GM21367 (cell line): ENCODE measurements at regions not wholly inside any gene's neighbourhood (a gene's known extent, or its start where the extent isn't known, plus 50 kb on each side); places are given as distances from the start of the nearest gene placed in this dataset.

Experiments used
- ATAC-seq: cut with Tn5 transposase; IDR thresholded peaks from one replicate; pipeline ENCODE4 v1.9.1; 2021; ENCODE audit not compliant: unreplicated experiment

GRCh38 chr5:124341066-124341858, 405.2 kb downstream of the ZNF608 start:
- peak; percentile 41 for ATAC-seq

DNA sequence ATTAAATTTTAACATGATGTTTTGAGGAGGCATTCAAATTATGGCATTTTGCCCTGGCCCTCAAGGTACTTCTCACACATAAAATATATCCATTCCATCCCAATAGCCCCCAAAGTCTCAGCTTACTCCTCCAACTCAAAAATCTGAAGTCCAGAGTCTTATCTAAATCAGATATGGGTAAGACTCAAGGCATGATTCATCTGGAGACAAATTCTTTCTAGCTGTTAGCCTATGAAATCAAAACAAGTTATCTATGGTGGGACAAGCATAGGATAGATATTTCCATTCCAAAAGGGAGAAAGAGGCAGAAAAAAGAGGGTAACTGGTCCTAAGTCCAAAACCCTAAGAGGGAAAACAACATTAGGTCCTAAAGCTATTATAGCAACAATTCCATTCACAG, 408.4 kb downstream of the ZNF608 start:
- ATAC-seq, result no peak

GRCh38 chr5:124333298-124333979, 413.0 kb downstream of the ZNF608 start:
- ATAC-seq, result no peak

DNA sequence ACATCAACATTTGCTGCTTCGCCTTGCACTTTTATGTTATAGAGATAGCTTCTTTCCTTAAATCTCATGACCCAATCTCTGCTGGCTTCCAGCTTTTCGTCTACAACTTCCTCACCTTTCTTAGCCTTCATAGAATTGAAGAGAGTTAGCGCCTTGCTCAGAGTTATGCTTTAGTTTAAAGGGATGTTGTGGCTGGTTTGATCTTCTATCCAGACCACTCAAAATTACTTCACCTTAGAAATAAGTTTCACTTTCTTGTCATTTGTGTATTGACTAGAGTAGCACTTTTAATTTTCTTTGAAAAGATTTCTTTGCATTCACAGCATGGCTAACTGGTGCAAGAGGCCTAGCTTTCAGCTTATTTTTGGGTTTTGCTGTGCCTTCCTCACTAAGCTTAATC, 414.2 kb downstream of the ZNF608 start:
- no peak for ATAC-seq

- no peak for ATAC-seq
These were observed 415.7 kb downstream of the ZNF608 start for GRCh38 chr5:124330595-124331220.

DNA sequence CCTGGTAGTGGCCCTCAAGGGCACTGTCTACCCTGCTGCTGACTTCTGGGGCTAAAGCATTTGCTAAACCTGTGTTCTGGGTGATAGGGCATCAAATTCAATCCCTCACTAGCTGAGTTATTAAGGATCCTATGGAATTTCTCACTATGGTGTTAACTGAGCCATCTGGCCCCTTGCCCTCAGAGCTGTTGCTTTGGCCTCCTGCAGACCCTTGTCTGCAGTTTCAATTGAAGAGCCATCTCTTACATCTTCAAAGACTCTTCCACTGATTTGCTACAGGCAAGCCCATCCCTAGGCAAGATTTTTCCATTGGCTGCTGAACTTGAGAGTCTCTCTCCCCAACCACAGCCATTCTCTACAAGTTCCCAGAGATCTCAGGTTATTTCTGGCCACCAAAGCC, 418.2 kb downstream of the ZNF608 start:
- no peak for ATAC-seq

GRCh38 chr5:124318661-124319060, 427.8 kb downstream of the ZNF608 start:
- no peak for ATAC-seq

GRCh38 chr5:124317451-124317850, 429.0 kb downstream of the ZNF608 start:
- ATAC-seq, result no peak

DNA sequence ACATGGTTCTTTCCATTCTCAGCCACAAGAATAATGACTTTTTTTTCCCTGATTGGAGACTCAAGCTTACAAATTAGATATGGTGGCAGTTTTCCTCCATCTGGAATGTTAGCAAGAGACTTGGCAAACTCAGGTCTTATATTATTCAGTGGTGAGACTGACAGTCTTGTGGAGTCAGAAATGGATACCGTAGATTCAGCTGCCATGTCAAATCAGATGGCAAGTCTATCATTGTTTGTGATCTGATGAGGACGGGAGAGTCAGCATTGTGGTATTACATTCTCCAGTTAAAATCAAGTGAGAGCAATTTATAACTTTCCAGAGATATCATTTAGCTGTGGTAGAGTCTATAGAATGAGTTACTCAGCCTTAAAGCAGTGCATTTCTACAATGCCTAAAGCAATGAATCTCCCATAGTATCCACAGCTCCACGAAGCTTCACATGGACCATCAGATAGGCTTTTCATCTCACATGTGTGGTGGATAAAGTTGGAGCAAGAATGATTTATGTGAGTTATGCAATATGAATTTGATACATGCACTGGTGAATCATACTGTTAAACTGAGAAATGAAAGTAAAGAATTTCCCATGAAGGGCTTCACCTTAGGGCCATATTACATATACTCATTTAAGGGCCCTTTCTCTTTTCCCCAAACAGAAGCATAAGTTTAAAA, 430.6 kb downstream of the ZNF608 start:
- no peak for ATAC-seq

DNA sequence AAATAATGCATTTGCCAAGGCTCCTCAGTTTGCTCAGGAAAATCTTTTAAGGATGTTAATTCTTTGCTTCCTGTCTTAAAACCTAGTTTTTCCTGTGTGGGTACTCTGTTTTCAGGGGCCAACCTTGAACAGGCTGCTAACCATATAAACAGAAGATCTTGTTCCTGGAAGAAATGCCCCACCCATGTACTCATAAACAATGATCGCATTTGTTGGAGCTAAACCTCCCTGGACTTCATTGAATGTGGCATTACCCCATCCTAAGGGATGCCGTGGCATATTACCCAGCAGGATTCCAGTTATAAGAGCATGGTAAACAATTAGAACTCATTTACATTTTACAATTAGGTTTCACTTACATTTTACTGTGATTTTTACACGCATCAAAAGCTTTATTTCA, 436.0 kb downstream of the ZNF608 start:
- ATAC-seq, result no peak

DNA sequence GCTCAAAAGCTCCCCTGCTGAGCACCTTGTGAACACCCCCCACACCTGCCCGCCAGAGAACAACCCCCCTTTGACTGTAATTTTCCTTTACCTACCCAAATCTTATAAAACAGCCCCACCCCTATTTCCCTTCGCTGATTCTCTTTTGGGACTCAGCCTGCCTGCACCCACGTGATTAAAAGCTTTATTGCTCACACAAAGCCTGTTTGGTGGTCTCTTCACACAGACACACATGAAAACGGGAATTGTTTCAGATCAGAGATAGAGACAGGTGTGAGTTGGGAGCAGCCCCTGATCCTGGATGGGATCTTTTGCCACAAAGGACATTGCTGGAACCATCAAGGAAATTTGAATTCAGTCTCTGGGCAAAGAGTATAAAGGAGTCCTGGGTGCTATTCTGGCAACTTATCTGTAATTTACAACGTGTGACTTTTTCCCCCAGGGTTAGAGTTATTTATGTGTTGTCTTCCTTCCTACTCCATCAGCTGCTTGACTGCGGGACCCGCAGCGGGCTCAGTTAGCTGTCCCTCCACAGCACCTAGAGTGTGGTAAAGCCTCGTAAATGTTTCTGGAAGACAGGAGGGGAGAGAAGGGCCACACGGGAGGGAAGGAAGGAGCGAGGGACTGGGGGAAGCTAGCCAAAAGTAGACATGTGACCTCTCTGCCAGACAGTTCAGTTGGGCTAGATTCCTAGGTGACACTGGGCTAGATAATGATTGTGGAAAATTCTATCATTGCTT, 437.0 kb downstream of the ZNF608 start:
- no peak for ATAC-seq

DNA sequence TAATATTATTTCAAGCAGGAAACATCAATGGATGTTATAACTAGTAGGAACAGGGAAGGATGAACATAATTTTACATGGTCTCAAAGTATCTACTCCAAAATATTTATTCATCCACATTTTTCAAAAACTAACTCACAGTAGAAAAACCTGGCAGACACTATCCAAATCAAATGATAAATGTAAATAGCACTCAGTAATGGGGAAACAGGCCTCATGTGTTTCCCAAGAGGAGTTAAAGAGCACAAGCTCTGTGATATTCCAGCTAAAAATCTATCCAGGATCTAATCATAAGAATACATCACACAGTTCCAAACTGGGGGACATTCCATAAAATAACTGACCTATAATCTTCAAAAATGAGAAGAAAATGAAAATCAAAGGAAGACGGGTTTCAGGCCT, 443.1 kb downstream of the ZNF608 start:
- no peak for ATAC-seq

DNA sequence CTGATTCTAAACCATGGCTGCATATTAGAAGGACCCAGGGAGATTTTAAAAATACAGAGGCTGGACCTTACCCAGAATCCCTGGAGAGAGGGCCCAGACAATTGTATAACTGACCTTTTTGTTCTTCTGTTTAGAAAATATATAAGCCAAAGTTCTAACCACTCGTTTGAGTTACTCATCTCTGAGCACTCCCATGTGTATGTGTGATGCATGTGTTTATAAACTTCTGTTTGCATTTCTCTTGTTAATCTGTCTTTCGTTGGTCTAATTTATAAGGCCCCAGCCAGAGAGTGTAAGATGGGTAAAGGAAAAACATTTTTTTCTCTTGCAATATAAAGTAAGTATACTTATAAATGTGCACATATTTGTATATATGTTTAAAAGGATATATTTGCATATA, 443.9 kb downstream of the ZNF608 start:
- no peak for ATAC-seq

- ATAC-seq, result no peak
These were observed 444.6 kb downstream of the ZNF608 start for GRCh38 chr5:124301850-124302249.

DNA sequence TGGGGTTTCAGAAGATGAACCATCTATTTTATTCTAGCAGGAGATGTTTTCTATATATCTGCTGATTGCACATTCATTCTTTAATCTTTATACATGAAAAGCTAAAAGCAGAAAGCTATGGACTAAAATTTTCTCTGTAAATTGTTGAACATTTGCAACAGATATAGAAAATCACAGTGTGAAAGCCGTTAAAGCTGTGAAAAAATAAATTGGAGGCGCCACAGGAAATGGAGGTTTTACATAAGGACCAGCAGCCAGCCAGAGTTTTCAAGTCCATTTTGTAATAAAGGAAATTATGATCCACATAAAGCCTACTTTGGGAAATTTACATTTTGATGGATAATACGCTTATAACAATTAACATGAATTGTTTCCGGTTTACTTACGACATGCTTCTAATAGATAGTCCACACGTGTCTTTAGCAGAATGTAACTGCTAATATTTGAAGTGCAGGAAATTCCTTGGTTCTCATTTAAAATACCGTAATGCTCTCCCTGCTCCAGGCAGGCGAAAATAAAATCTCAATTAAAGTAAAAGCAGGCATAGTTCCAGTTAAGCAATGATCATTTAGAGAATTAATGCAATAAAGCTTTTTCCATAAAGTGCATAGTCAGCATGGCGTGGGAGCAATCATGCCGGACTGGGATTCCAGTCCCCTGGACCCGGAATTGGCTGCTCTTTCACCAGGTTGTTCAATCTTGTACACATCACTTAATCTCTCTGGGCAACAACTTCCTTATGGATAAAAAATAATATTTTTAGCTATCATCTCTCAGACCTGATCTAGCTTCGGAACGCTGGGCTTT, 445.4 kb downstream of the ZNF608 start:
- no peak for ATAC-seq

GRCh38 chr5:124297826-124298225, 448.6 kb downstream of the ZNF608 start:
- ATAC-seq, result no peak

GRCh38 chr5:124292322-124292855, 454.1 kb downstream of the ZNF608 start:
- no peak for ATAC-seq

GRCh38 chr5:124289641-124290311, 456.7 kb downstream of the ZNF608 start:
- no peak for ATAC-seq

- ATAC-seq, result no peak
These were observed 457.3 kb downstream of the ZNF608 start for GRCh38 chr5:124289130-124289529.
